GM12875 (cell line): ENCODE measurements at regions not wholly inside any gene's neighbourhood (a gene's known extent, or its start where the extent isn't known, plus 50 kb on each side); places are given as distances from the start of the nearest gene placed in this dataset.
A peak's percentile ranks its signal among the peaks of the same experiment; 100 is the strongest.

Experiments
- H3K4me3 ChIP-seq: one replicate; pipeline ENCODE4 v1.5.1; 2011; ENCODE audit warnings: low read depth, low read length, control low read depth
- CTCF ChIP-seq: IDR thresholded peaks from 2 replicates; pipeline ENCODE4 v1.5.1; 2011; ENCODE audit warnings: low read depth, mild to moderate bottlenecking, control low read depth, inconsistent platforms, low read length, moderate library complexity, borderline replicate concordance; ENCODE audit not compliant: insufficient read depth

DNA sequence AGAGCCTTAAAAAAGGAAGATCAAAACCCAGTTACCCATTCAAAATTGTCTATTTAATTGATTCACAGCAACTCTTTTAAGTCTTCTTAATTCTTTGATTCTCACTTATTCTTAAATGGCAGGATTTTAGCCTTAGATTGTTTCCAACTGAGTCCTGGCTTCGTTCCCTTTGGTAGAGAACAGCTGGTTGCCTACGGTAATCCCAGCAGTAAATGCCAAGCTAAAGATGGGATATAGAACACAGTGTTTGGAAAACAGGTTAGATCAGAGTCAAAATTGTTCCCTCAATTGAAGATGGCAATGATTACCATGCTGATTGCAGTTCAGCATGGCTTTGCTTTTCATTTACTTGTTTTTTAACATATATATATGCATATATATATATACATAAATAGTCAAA, 300.9 kb downstream of the PYDC2 start:
- no peak for TF ChIP-seq CTCF
- no peak overlapping the region for H3K4me3 ChIP-seq

- TF ChIP-seq CTCF = no peak
- no peak overlapping the region for H3K4me3 ChIP-seq
These were observed 301.5 kb downstream of the PYDC2 start for GRCh38 chr3:191762323-191762960.

DNA sequence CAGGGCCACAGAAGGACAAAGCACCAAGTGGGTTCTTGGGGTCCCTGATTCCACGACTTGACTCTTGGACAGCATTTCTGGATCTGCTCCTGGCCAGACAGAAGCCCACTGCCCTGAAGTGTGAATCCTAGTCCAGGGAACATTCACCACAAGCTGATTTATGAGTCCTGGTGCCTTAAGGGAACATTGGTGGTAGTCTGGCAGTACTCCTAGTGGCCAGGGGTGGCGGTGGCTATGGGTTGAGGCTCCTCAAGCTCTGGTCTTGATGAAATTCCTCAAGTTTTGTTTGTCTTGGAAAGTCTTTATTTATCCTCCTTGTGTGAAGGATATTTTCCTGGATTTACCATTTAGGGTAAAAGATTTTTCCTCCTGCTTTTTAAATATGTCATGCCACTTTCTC, 307.5 kb downstream of the PYDC2 start:
- no peak overlapping the region for H3K4me3 ChIP-seq
- TF ChIP-seq CTCF = peak; percentile 13; the same call in 1 of the 2 replicates

DNA sequence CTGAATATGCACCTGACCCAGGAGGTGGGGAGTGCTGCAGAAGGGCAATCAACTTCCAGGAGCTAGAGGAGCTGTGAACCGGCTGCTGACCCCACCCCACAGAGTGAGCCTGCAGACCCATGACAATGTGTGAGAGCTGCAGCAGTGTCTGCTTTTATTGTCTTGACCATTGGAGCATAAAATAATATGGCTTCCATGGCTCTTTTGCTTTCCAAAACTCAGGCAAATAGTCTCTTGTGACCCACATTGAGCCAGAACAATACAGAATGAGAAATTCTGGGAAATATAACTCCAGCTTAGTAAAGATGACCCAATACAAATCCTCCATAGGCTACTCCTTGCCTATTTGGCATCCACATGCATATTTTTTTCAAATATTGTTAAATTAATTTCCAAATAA, 309.6 kb downstream of the PYDC2 start:
- H3K4me3 ChIP-seq = no peak overlapping the region
- TF ChIP-seq CTCF = no peak

DNA sequence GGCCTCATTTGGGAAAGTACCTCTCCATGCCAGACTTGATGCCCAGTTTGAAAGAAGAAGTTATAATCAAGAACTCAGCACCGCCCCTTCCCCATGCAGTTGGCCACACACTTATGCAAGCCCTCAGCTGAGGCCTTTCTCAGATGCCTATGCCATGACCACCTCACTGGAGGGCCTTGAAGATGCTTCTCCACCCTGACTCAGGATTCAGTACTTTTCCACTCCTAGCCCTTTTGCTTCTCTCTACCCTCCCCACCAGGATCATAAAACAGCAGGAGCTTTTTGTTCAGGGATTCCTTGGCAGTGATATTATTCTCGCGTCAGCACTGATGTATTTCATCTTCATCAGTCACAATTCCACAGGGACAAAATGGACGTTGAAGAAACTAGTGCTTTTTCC, 313.5 kb downstream of the PYDC2 start:
- TF ChIP-seq CTCF = no peak
- no peak overlapping the region for H3K4me3 ChIP-seq

DNA sequence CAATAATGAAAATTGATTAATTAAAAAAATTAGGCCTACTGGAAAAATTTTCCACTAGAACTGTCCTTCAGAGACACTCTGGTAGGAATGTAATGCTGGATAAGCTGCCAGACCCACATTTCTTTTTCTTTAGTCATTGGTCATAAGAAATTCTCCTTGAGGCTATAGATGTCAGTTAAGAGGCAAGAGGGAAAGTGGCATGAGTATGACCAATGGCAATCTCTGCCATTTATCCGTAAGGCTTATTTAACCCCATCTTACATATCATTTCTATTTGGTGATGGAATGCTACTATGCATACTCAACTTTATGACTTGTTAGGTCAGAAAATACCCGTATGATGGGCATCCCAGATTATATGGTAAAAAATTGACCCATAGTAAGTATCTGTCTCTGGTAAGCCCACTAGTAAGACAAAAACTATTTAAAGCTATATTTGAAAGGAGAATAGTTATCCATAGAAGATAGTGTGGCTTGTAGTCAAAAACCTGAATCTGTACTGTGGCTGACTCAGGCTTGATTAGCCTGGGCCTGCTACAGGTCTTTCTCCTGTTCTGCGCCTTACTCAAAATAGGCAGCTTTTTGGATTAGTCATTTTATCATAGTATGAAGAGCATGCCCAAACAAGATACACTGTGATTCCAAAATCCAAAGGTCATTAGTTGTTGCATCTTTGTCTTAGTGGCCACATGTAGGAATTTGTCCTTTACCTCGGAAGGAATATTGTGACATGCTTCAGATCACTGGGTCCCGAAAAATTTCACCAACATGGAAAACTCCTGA, 314.7 kb downstream of the PYDC2 start:
- no peak overlapping the region for H3K4me3 ChIP-seq
- no peak for TF ChIP-seq CTCF

GRCh38 chr3:191781044-191781443, 320.1 kb downstream of the PYDC2 start:
- no peak overlapping the region for H3K4me3 ChIP-seq
- no peak for TF ChIP-seq CTCF
